Heart right ventricle (tissue), 16 donors: ENCODE measurements at regions not wholly inside any gene's neighbourhood (a gene's known extent, or its start where the extent isn't known, plus 50 kb on each side); places are given as distances from the start of the nearest gene placed in this dataset.
A peak's percentile ranks its signal among the peaks of the same experiment; 100 is the strongest.

ENCODE experiments used
- ATAC-seq, 8 donors: fragments of 200-7000 bp; cut with Tn5 transposase; one replicate each; pipeline ENCODE4 v1.9.1; 2020; ENCODE audit warnings: mild to moderate bottlenecking in 8 of 8, moderate library complexity in 8 of 8, moderate number of reproducible peaks in 1 of 8
- DNase-seq, 2 donors: peaks; one replicate each; pipeline ENCODE4 v3.0.0-alpha.2; 2020
- H3K27ac ChIP-seq, 10 donors: fragments of 200-600 bp; sonication (generic) in 2 of 10; one replicate each; pipeline versions ENCODE4 v1.5.0 to v1.8.0; 2020 to 2022; ENCODE audit warnings: mild to moderate bottlenecking in 3 of 10
- H3K27me3 ChIP-seq, 7 donors: fragments of 200-600 bp; one replicate each; pipeline ENCODE4 v1.8.0; 2021 to 2022; ENCODE audit warnings: mild to moderate bottlenecking in 2 of 7
- H3K36me3 ChIP-seq, 9 donors: fragments of 200-600 bp; sonication (generic) in 1 of 9; one replicate each; pipeline versions ENCODE4 v1.5.0 to v1.8.0; 2020 to 2022; ENCODE audit warnings: mild to moderate bottlenecking in 2 of 9
- H3K4me1 ChIP-seq, 9 donors: fragments of 200-600 bp; sonication (generic) in 1 of 9; one replicate each; pipeline versions ENCODE4 v1.5.0 to v1.8.0; 2020 to 2022; ENCODE audit warnings: mild to moderate bottlenecking in 4 of 9
- H3K4me3 ChIP-seq, 10 donors: fragments of 200-600 bp; sonication (generic) in 2 of 10; one replicate each; pipeline versions ENCODE4 v1.5.0 to v1.8.0; 2020 to 2022; ENCODE audit warnings: mild to moderate bottlenecking in 7 of 10, moderate library complexity in 2 of 10
- H3K9me3 ChIP-seq, 11 donors: fragments of 200-600 bp in 10 of 11; sonication (generic) in 2 of 11; one replicate each; pipeline versions ENCODE4 v1.5.0 to v1.8.0; 2013 to 2022; ENCODE audit warnings: mild to moderate bottlenecking in 2 of 11, control low read depth in 1 of 11, moderate library complexity in 1 of 11
- CTCF ChIP-seq, 9 donors: fragments of 200-600 bp; sonication (generic) in 2 of 9; IDR thresholded peaks; one replicate each; pipeline versions ENCODE4 v1.5.0 to v1.8.0; 2021 to 2022; ENCODE audit warnings: antibody characterized with exemption in 9 of 9, mild to moderate bottlenecking in 5 of 9, moderate library complexity in 1 of 9
- WGBS, 2 donors: extraction: QIAGEN DNeasy Blood & Tissue Kit; methylation state at CpG; one replicate each; pipeline ENCODE4 v1.1.7; 2013; ENCODE audit warnings: inconsistent platforms in 1 of 2; 5-methylcytosine and 5-hydroxymethylcytosine counted together
- intact Hi-C, 10 donors: fragments of 100-400 bp; cut with DNase I; formaldehyde crosslinking; loops; one replicate each; pipeline versions ENCODE4 v1.11.1 to v1.14.2; 2022
- donor health status: Arrhythmogenic right ventricular cardiomyopathy.
- donor health status: ischemic (EF 13 %, LVEDD 7.1; RV severe dilation, severe dysfunction).
- donor health status: healthy with polysubstance abuse.
- donor health status: DM: no; HTN: yes; CAD: no.
- donor health status: DM: no; HTN: no; CAD: no.
- donor health status: ischemic (EF 25% LVEDD 6.9; RV normal size, moderate dysfunction).
- donor health status: ischemic (EF 25% LVEDD 5.7; RV mildly dilated, moderate dysfunction).
- donor health status: healthy.
- donor health status: DM: yes; HTN: yes; CAD: no.
- donor health status: Ischemic cardiomyopathy.
- donor health status: ischemic (EF 35%, LVEDD 5.7; RV mildly dilated, moderate dysfunction).
- donor health status: nonischemic (EF 11% LVEDD 7.7; RV severe dilation, severe dysfunction).
- donor health status: DM: yes; HTN: yes; CAD: no.
- donor health status: PGD.
- donor health status: ischemic (EF 29% LVEDD 5.4; RV normal size, mild dysfunction).
- donor health status: nonischemic (EF 23%, LVEDD 6.1; RV moderate dilation, normal function).

- ATAC-seq (no peak), DNase-seq (no peak)
- Histone ChIP-seq H3K27me3 (no peaks in the 10 kb centered on the region), H3K4me1 (no peaks in the 10 kb centered on the region), H3K9me3 (peaks cover 0 to 17% (median 6%) of the 10 kb centered on the region in 11 donors), H3K27ac (no peak overlapping the region), H3K36me3 (no peaks in the 10 kb centered on the region), H3K4me3 (no peak overlapping the region)
- WGBS, 2 donors, result 72 to 76% methylated on average over 7 of the region's 7 CpGs
- intact Hi-C loops, result no loop called here
- TF ChIP-seq CTCF (IDR thresholded peaks at IDR 0.05), result no peak
Measured at GRCh38 chr4:44791831-44792230, 65.5 kb upstream of the GNPDA2 start.

- Histone ChIP-seq H3K9me3 (peaks cover 0 to 24% (median 8%) of the 10 kb centered on the region in 11 donors), H3K27ac (no peak overlapping the region), H3K27me3 (no peaks in the 10 kb centered on the region), H3K4me1 (no peaks in the 10 kb centered on the region), H3K4me3 (no peak overlapping the region), H3K36me3 (no peaks in the 10 kb centered on the region)
- DNase-seq (no peak), ATAC-seq (peak in 1 of 8 donors; percentile 44)
- no peak for TF ChIP-seq CTCF (IDR thresholded peaks at IDR 0.05)
- WGBS, 2 donors, result 13 to 18% methylated on average over 1 of the region's 1 CpG
- intact Hi-C loops, result no loop called here
Measured at GRCh38 chr4:44777115-44777514, 50.8 kb upstream of the GNPDA2 start.
